GM12874 (cell line): ENCODE measurements at regions not wholly inside any gene's neighbourhood (a gene's known extent, or its start where the extent isn't known, plus 50 kb on each side); places are given as distances from the start of the nearest gene placed in this dataset.

Source experiments
- CTCF ChIP-seq: IDR thresholded peaks from 2 replicates; pipeline ENCODE4 v1.5.1; 2011; ENCODE audit warnings: low read depth, mild to moderate bottlenecking, control low read depth, low read length, moderate library complexity; ENCODE audit not compliant: insufficient read depth

- TF ChIP-seq CTCF, result no peak
Observed at GRCh38 chr3:158912621-158913020, 110.8 kb downstream of the MFSD1 start.

DNA sequence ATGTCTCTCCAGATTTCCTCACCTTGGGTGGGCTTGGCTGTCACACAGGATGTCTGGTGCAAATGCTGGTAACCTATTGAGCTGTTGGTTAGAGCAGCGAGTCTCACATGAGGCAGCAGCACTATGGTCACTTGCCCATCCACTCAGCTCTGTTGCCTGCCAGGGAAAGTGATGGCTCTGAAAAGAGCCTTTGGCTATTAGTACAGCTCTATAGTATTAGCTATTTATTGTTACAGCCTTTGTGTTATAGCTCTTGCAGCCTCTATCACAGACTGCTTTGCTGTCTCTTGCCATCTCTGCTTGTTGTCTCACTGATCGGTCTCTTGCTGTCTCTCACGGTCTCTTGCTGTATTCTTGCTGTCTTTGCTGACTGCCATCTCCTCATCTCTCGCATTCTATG is 114.3 kb downstream of the MFSD1 start:
- TF ChIP-seq CTCF, result no peak

- peak; percentile 76 for TF ChIP-seq CTCF
Observed at GRCh38 chr3:158918008-158918407, 116.2 kb downstream of the MFSD1 start.

GRCh38 chr3:158918451-158918850 is 116.6 kb downstream of the MFSD1 start:
- TF ChIP-seq CTCF, result no peak

DNA sequence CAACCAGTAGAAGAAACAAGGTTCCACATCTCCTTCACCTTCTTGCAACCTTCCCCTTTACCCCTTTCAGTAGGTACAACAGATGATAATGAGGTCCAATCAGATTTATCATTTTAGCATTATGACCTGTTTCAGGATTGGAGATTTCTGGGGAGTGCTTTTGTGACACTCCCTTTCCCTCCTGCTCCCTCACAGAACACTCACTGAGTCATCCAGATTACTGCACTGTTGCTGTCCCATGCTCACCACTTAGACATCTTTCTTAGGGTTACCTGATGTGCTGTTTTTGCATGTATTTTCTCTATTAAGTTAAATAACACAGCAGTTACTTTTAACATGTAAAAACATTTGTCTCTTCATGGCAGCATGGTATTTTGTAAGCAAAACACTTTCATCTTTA is 118.5 kb downstream of the MFSD1 start:
- TF ChIP-seq CTCF, result no peak

- TF ChIP-seq CTCF, result no peak
Observed at GRCh38 chr3:158925021-158925420, 123.2 kb downstream of the MFSD1 start.

DNA sequence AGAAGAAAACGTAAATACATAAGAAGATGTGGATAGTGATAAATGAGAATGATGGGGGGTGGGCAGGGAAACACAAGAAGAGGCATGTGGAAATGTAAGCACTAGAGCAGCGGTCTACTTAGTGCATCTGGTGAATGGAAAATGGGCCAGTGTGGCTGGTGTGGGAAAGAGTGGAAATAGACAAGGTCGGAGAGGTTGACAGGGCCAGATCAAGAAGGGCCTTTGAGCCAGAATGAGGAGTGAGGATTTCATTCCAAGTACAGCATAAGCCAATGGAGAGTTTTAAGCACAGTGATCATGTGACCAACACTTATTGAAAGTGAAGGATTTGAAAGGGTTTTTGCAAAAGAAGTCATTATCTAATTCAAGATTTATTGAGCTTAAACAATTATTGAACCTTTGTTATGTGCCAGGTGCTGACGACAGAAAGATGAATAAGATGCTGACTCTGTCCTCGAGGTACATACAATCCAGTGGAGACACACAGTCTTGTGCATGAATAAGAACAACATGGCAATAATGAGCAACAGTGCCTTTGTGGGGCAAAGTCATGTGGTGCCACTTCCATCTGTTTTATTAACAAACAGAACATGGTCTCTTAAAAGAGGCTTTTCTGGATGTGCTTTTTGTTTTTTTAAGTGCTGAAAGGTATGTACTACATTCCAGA is 124.1 kb downstream of the MFSD1 start:
- no peak for TF ChIP-seq CTCF
